ENCODE measurements at regions not wholly inside any gene's neighbourhood (a gene's known extent, or its start where the extent isn't known, plus 50 kb on each side); places are given as distances from the start of the nearest gene placed in this dataset.

- TF ChIP-seq, protein P1, sequence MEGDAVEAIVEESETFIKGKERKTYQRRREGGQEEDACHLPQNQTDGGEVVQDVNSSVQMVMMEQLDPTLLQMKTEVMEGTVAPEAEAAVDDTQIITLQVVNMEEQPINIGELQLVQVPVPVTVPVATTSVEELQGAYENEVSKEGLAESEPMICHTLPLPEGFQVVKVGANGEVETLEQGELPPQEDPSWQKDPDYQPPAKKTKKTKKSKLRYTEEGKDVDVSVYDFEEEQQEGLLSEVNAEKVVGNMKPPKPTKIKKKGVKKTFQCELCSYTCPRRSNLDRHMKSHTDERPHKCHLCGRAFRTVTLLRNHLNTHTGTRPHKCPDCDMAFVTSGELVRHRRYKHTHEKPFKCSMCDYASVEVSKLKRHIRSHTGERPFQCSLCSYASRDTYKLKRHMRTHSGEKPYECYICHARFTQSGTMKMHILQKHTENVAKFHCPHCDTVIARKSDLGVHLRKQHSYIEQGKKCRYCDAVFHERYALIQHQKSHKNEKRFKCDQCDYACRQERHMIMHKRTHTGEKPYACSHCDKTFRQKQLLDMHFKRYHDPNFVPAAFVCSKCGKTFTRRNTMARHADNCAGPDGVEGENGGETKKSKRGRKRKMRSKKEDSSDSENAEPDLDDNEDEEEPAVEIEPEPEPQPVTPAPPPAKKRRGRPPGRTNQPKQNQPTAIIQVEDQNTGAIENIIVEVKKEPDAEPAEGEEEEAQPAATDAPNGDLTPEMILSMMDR (IDR thresholded peaks at IDR 0.05; ENCODE audit: control extremely low read depth in 1 of 3, insufficient read depth in 1 of 3, low read depth in 1 of 3, low read length in 3 of 3), result no peak
- TF ChIP-seq MAX (IDR thresholded peaks at IDR 0.05) (no peak), EZH2 (IDR thresholded peaks at IDR 0.05; ENCODE audit: low read depth, low read length, severe bottlenecking) (no peak), CBX8 (IDR thresholded peaks at IDR 0.05; ENCODE audit: borderline replicate concordance, low read depth, low read length) (no peak), BRCA1 (IDR thresholded peaks at IDR 0.05; ENCODE audit: low read depth, low read length) (no peak), POLR2A (IDR thresholded peaks at IDR 0.05; ENCODE audit: control extremely low read depth in 1 of 2, low read depth in 2 of 2, low read length in 2 of 2) (no peak), ZNF274 (IDR thresholded peaks at IDR 0.05; ENCODE audit: borderline replicate concordance, extremely low read depth, low read length) (no peak), FOSL1 (IDR thresholded peaks at IDR 0.05; ENCODE audit: insufficient read depth, low read depth, low read length) (no peak), RBBP5 (IDR thresholded peaks at IDR 0.05; ENCODE audit: borderline replicate concordance, low read depth, low read length) (no peak), JUN (IDR thresholded peaks at IDR 0.05; ENCODE audit: low read depth, low read length) (no peak), CHD1 (IDR thresholded peaks at IDR 0.05; ENCODE audit: low read depth, low read length) (no peak)
Measured at GRCh38 chr10:108097258-108097657, 932.8 kb upstream of the SORCS1 start.
